ENCODE measurements at regions not wholly inside any gene's neighbourhood (a gene's known extent, or its start where the extent isn't known, plus 50 kb on each side); places are given as distances from the start of the nearest gene placed in this dataset.

- TF ChIP-seq POLR2A (IDR thresholded peaks at IDR 0.05) (no peak), CTCF (IDR thresholded peaks at IDR 0.05 in 8 of 11, conservative IDR thresholded peaks at IDR 0.05 in 3 of 11) (no peak), POLR2AphosphoS5 (IDR thresholded peaks at IDR 0.05) (no peak)
Observed at GRCh38 chr10:120208488-120208887, 248.5 kb upstream of the PLPP4 start.
